ENCODE measurements at regions not wholly inside any gene's neighbourhood (a gene's known extent, or its start where the extent isn't known, plus 50 kb on each side); places are given as distances from the start of the nearest gene placed in this dataset.

DNA sequence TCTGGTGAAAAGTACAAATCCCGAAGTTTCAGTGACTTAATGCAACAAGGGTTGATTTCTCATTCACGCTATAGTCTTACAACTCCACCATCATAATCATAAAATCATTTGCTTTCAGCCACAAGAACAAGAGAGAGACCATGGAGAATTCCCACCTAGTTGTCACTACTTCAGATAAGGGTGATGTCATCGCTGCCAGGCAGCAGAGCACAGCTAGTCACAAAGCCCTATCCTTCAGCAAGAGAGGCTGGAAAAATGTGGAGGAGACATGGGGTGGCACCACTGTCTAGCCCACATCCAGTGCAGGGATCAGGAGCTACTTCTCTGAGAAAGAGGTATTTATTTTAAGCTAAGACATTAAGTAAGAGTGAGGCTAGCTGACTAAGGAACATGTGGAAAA, 356.1 kb downstream of the YTHDC2 start:
- TF ChIP-seq POLR2A (IDR thresholded peaks at IDR 0.05) = no peak
- TF ChIP-seq, protein P1, sequence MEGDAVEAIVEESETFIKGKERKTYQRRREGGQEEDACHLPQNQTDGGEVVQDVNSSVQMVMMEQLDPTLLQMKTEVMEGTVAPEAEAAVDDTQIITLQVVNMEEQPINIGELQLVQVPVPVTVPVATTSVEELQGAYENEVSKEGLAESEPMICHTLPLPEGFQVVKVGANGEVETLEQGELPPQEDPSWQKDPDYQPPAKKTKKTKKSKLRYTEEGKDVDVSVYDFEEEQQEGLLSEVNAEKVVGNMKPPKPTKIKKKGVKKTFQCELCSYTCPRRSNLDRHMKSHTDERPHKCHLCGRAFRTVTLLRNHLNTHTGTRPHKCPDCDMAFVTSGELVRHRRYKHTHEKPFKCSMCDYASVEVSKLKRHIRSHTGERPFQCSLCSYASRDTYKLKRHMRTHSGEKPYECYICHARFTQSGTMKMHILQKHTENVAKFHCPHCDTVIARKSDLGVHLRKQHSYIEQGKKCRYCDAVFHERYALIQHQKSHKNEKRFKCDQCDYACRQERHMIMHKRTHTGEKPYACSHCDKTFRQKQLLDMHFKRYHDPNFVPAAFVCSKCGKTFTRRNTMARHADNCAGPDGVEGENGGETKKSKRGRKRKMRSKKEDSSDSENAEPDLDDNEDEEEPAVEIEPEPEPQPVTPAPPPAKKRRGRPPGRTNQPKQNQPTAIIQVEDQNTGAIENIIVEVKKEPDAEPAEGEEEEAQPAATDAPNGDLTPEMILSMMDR (IDR thresholded peaks at IDR 0.05) = no peak
- TF ChIP-seq EP300 (IDR thresholded peaks at IDR 0.05) = no peak

Data from ovary (tissue), 3 donors.